ENCODE measurements at regions not wholly inside any gene's neighbourhood (a gene's known extent, or its start where the extent isn't known, plus 50 kb on each side); places are given as distances from the start of the nearest gene placed in this dataset.

- TF ChIP-seq EZH2 (IDR thresholded peaks at IDR 0.05) (no peak), POLR2AphosphoS5 (IDR thresholded peaks at IDR 0.05; ENCODE audit: borderline replicate concordance, low read depth, low read length) (no peak), FOXP2 (optimal IDR thresholded peaks at IDR 0.05; ENCODE audit: control extremely low read depth, extremely low read length, insufficient read depth) (no peak)
These were observed 302.9 kb upstream of the XYLT1 start for GRCh38 chr16:17773698-17774101.

Measured in SK-N-MC (cell line).